GM23338 (cell line): ENCODE measurements at regions not wholly inside any gene's neighbourhood (a gene's known extent, or its start where the extent isn't known, plus 50 kb on each side); places are given as distances from the start of the nearest gene placed in this dataset.
A peak's percentile ranks its signal among the peaks of the same experiment; 100 is the strongest.

ENCODE experiments used
- ATAC-seq: fragments of 200-7000 bp; cut with Tn5 transposase; 3 replicates; pipeline ENCODE4 v1.9.1; 2020
- DNase-seq: peaks from one replicate; pipeline ENCODE4 v3.0.0-alpha.2; 2015; ENCODE audit warnings: low spot score
- H2AFZ ChIP-seq: fragments of 200-600 bp; sonication (generic); 2 replicates; pipeline ENCODE4 v1.8.0; 2016; ENCODE audit warnings: antibody characterized with exemption, mild to moderate bottlenecking, moderate library complexity
- H3F3A ChIP-seq: fragments of 200-600 bp; sonication (generic); replicated peaks from 2 replicates; pipeline ENCODE4 v1.8.0; 2017; ENCODE audit warnings: antibody characterized with exemption, mixed run types, low read depth
- H3K27ac ChIP-seq: fragments of 200-600 bp; sonication (generic); 2 replicates; pipeline ENCODE4 v1.6.1; 2016; ENCODE audit warnings: low read depth
- H3K27me3 ChIP-seq: fragments of 200-600 bp; sonication (generic); 2 replicates; pipeline ENCODE4 v1.8.0; 2016; ENCODE audit warnings: mild to moderate bottlenecking, mixed run types, moderate library complexity; ENCODE audit not compliant: insufficient read depth
- H3K36me3 ChIP-seq: fragments of 200-600 bp; sonication (generic); 2 replicates; pipeline ENCODE4 v1.8.0; 2016; ENCODE audit warnings: mild to moderate bottlenecking; ENCODE audit not compliant: insufficient read depth
- H3K4me1 ChIP-seq: fragments of 200-600 bp; sonication (generic); 2 replicates; pipeline ENCODE4 v1.8.0; 2016; ENCODE audit warnings: mild to moderate bottlenecking, moderate library complexity; ENCODE audit not compliant: insufficient read depth
- H3K4me2 ChIP-seq: fragments of 200-600 bp; sonication (generic); 2 replicates; pipeline ENCODE4 v1.7.1; 2017; ENCODE audit warnings: mixed run types
- H3K4me3 ChIP-seq: fragments of 200-600 bp; sonication (generic); 2 replicates; pipeline ENCODE4 v1.6.1; 2016; ENCODE audit warnings: mixed run types
- H3K79me2 ChIP-seq: fragments of 200-600 bp; sonication (generic); replicated peaks from 2 replicates; pipeline ENCODE4 v1.8.0; 2017; ENCODE audit warnings: mild to moderate bottlenecking; ENCODE audit not compliant: insufficient read depth
- H3K9me2 ChIP-seq: fragments of 200-600 bp; sonication (generic); 2 replicates; pipeline ENCODE4 v1.8.0; 2017; ENCODE audit not compliant: insufficient read depth
- H4K20me1 ChIP-seq: fragments of 200-600 bp; sonication (generic); replicated peaks from 2 replicates; pipeline ENCODE4 v1.8.0; 2017; ENCODE audit warnings: mild to moderate bottlenecking; ENCODE audit not compliant: insufficient read depth
- H3K27ac Mint-ChIP-seq: 2 replicates; pipeline ENCODE4 v1.8.0; 2020; ENCODE audit warnings: inconsistent platforms, mild to moderate bottlenecking, moderate library complexity, mixed read lengths
- H3K27me3 Mint-ChIP-seq: 3 replicates; pipeline ENCODE4 v1.8.0; 2022; ENCODE audit warnings: low read depth, mild to moderate bottlenecking, moderate library complexity, mixed read lengths, inconsistent platforms; ENCODE audit not compliant: insufficient read depth, poor library complexity
- H3K36me3 Mint-ChIP-seq: 3 replicates; pipeline ENCODE4 v1.8.0; 2021; ENCODE audit warnings: low read depth, mild to moderate bottlenecking, inconsistent platforms, moderate library complexity, mixed read lengths
- H3K4me1 Mint-ChIP-seq: 3 replicates; pipeline ENCODE4 v1.8.0; 2020; ENCODE audit warnings: mild to moderate bottlenecking, inconsistent platforms, mixed read lengths
- H3K4me3 Mint-ChIP-seq: 3 replicates; pipeline ENCODE4 v1.8.0; 2021; ENCODE audit warnings: moderate library complexity, mild to moderate bottlenecking, inconsistent platforms, mixed read lengths
- H3K9me3 Mint-ChIP-seq: 3 replicates; pipeline ENCODE4 v1.8.0; 2020; ENCODE audit warnings: moderate library complexity, mild to moderate bottlenecking, inconsistent platforms, mixed read lengths
- CREB1 ChIP-seq: fragments of 250-450 bp; sonication (Bioruptor Pico); IDR thresholded peaks from 2 replicates; pipeline ENCODE4 v1.5.0; 2020; ENCODE audit warnings: low read depth, mild to moderate bottlenecking, moderate library complexity
- EZH2 ChIP-seq: fragments of 200-600 bp; sonication (generic); IDR thresholded peaks from one replicate; pipeline ENCODE4 v1.8.0; 2017; ENCODE audit warnings: antibody characterized with exemption, mild to moderate bottlenecking, low read depth; ENCODE audit not compliant: unreplicated experiment
- NANOG ChIP-seq: IDR thresholded peaks from 2 replicates; pipeline ENCODE4 v1.6.1; 2016; ENCODE audit warnings: antibody characterized with exemption, borderline replicate concordance
- POLR2AphosphoS5 ChIP-seq: IDR thresholded peaks from 2 replicates; pipeline ENCODE4 v1.6.1; 2016; ENCODE audit warnings: antibody characterized with exemption, low read depth
- ZNF331 ChIP-seq: fragments of 250-450 bp; sonication (Bioruptor Pico); IDR thresholded peaks from 2 replicates; pipeline ENCODE4 v1.5.0; 2020; ENCODE audit warnings: low read depth, mild to moderate bottlenecking, moderate library complexity
- TF ChIP-seq, protein P1 (sequence below), 2 experiments: fragments of 200-600 bp in 1 of 2; sonication (generic) in 1 of 2; conservative IDR thresholded peaks; 2 replicates each; pipeline versions ENCODE4 v1.5.1 to v1.6.1; 2016 to 2017; ENCODE audit warnings: antibody characterized with exemption in 2 of 2, low read depth in 2 of 2, mild to moderate bottlenecking in 2 of 2, moderate library complexity in 1 of 2
- TF ChIP-seq, protein P2 (sequence below): IDR thresholded peaks from 2 replicates; pipeline ENCODE4 v1.6.1; 2016; ENCODE audit warnings: antibody characterized with exemption
- TF ChIP-seq, protein P3 (sequence below): fragments of 250-450 bp; sonication (Bioruptor Pico); IDR thresholded peaks from 2 replicates; pipeline ENCODE4 v1.5.0; 2020; ENCODE audit warnings: mild to moderate bottlenecking, moderate library complexity

DNA sequence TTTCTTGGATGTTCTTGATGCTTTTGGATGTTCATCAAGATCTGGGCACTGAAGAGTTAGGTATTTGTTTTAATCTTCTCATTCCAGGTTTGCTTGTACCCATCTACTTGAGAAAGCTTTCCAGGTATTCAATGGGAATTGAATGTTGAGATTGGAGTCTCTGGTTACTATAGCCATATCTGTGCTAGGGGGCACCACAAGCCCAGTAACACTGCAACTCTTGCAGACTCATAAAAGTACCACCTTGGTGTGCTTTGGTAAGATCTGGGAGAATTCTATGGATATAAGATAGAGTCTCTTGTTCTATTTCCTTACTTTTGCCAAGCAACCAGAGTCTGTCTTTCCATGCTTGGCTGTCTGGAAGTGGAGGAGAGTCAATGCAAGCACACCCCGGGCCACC lies 518.9 kb upstream of the VRK2 start:
- Histone ChIP-seq H3K79me2 (no peaks in the 10 kb centered on the region), H3K27ac (no peak overlapping the region), H3K9me2 (no peaks in the 10 kb centered on the region), H2AFZ (no peak overlapping the region), H4K20me1 (no peaks in the 10 kb centered on the region), H3K4me2 (no peak overlapping the region), H3K4me1 (no peaks in the 10 kb centered on the region), H3F3A (no peaks in the 10 kb centered on the region), H3K36me3 (no peaks in the 10 kb centered on the region), H3K27me3 (no peaks in the 10 kb centered on the region), H3K4me3 (no peak overlapping the region)
- DNase-seq (peak; percentile 8), ATAC-seq (no peak; the same call in 2 of the 3 replicates)
- Mint-ChIP-seq H3K27me3 (no peaks in the 10 kb centered on the region), H3K4me3 (no peak overlapping the region), H3K4me1 (no peaks in the 10 kb centered on the region), H3K9me3 (no peaks in the 10 kb centered on the region; the same call in 2 of the 3 replicates), H3K36me3 (no peaks in the 10 kb centered on the region), H3K27ac (no peak overlapping the region)
- TF ChIP-seq, protein P1, sequence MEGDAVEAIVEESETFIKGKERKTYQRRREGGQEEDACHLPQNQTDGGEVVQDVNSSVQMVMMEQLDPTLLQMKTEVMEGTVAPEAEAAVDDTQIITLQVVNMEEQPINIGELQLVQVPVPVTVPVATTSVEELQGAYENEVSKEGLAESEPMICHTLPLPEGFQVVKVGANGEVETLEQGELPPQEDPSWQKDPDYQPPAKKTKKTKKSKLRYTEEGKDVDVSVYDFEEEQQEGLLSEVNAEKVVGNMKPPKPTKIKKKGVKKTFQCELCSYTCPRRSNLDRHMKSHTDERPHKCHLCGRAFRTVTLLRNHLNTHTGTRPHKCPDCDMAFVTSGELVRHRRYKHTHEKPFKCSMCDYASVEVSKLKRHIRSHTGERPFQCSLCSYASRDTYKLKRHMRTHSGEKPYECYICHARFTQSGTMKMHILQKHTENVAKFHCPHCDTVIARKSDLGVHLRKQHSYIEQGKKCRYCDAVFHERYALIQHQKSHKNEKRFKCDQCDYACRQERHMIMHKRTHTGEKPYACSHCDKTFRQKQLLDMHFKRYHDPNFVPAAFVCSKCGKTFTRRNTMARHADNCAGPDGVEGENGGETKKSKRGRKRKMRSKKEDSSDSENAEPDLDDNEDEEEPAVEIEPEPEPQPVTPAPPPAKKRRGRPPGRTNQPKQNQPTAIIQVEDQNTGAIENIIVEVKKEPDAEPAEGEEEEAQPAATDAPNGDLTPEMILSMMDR (conservative IDR thresholded peaks at IDR 0.05; ENCODE audit: low read depth in 2 of 2): peak; percentile 29 to 56; a peak in 3 of 4 replicates
- TF ChIP-seq, protein P2, sequence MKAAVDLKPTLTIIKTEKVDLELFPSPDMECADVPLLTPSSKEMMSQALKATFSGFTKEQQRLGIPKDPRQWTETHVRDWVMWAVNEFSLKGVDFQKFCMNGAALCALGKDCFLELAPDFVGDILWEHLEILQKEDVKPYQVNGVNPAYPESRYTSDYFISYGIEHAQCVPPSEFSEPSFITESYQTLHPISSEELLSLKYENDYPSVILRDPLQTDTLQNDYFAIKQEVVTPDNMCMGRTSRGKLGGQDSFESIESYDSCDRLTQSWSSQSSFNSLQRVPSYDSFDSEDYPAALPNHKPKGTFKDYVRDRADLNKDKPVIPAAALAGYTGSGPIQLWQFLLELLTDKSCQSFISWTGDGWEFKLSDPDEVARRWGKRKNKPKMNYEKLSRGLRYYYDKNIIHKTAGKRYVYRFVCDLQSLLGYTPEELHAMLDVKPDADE: no peak
- TF ChIP-seq CREB1 (CRISPR knock-in tag) (no peak), EZH2 (no peak)

DNA sequence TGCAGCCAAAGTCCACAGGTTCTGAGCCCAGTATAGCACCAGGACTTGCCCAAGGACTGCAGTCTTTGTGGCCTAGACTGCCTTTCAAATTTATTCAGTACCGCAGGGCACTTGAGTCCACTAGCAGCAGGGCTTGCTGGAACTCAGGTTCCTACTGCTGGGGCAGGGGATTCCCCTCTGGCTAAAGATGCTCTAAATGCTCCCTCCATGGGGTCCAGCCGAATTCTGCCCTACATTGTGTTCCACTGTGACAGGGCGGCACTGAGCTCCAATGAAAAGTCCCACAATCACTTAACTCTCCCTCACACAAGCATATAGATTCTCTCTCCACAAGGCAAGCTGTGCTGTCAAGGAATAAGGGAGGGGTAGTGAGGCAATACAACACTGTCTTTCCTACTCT lies 518.1 kb upstream of the VRK2 start:
- H3K36me3 ChIP-seq: no peaks in the 10 kb centered on the region
- no peaks in the 10 kb centered on the region for H3K9me2 ChIP-seq
- no peak overlapping the region for H3K4me3 ChIP-seq
- peak; percentile 78 for ATAC-seq
- H3K27ac ChIP-seq: no peak overlapping the region
- H3K9me3 Mint-ChIP-seq: no peaks in the 10 kb centered on the region; the same call in 2 of the 3 replicates
- no peak overlapping the region for H3K4me2 ChIP-seq
- TF ChIP-seq, protein P3, sequence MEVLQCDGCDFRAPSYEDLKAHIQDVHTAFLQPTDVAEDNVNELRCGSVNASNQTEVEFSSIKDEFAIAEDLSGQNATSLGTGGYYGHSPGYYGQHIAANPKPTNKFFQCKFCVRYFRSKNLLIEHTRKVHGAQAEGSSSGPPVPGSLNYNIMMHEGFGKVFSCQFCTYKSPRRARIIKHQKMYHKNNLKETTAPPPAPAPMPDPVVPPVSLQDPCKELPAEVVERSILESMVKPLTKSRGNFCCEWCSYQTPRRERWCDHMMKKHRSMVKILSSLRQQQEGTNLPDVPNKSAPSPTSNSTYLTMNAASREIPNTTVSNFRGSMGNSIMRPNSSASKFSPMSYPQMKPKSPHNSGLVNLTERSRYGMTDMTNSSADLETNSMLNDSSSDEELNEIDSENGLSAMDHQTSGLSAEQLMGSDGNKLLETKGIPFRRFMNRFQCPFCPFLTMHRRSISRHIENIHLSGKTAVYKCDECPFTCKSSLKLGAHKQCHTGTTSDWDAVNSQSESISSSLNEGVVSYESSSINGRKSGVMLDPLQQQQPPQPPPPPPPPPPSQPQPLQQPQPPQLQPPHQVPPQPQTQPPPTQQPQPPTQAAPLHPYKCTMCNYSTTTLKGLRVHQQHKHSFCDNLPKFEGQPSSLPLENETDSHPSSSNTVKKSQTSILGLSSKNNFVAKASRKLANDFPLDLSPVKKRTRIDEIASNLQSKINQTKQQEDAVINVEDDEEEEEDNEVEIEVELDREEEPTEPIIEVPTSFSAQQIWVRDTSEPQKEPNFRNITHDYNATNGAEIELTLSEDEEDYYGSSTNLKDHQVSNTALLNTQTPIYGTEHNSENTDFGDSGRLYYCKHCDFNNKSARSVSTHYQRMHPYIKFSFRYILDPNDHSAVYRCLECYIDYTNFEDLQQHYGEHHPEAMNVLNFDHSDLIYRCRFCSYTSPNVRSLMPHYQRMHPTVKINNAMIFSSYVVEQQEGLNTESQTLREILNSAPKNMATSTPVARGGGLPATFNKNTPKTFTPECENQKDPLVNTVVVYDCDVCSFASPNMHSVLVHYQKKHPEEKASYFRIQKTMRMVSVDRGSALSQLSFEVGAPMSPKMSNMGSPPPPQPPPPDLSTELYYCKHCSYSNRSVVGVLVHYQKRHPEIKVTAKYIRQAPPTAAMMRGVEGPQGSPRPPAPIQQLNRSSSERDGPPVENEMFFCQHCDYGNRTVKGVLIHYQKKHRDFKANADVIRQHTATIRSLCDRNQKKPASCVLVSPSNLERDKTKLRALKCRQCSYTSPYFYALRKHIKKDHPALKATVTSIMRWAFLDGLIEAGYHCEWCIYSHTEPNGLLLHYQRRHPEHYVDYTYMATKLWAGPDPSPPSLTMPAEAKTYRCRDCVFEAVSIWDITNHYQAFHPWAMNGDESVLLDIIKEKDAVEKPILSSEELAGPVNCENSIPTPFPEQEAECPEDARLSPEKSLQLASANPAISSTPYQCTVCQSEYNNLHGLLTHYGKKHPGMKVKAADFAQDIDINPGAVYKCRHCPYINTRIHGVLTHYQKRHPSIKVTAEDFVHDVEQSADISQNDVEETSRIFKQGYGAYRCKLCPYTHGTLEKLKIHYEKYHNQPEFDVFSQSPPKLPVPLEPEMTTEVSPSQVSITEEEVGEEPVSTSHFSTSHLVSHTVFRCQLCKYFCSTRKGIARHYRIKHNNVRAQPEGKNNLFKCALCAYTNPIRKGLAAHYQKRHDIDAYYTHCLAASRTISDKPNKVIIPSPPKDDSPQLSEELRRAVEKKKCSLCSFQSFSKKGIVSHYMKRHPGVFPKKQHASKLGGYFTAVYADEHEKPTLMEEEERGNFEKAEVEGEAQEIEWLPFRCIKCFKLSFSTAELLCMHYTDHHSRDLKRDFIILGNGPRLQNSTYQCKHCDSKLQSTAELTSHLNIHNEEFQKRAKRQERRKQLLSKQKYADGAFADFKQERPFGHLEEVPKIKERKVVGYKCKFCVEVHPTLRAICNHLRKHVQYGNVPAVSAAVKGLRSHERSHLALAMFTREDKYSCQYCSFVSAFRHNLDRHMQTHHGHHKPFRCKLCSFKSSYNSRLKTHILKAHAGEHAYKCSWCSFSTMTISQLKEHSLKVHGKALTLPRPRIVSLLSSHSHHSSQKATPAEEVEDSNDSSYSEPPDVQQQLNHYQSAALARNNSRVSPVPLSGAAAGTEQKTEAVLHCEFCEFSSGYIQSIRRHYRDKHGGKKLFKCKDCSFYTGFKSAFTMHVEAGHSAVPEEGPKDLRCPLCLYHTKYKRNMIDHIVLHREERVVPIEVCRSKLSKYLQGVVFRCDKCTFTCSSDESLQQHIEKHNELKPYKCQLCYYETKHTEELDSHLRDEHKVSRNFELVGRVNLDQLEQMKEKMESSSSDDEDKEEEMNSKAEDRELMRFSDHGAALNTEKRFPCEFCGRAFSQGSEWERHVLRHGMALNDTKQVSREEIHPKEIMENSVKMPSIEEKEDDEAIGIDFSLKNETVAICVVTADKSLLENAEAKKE: no peak
- TF ChIP-seq, protein P2: no peak
- TF ChIP-seq ZNF331 (CRISPR knock-in tag) (no peak), NANOG (no peak), CREB1 (CRISPR knock-in tag) (no peak), POLR2AphosphoS5 (no peak)
- TF ChIP-seq, protein P1 (conservative IDR thresholded peaks at IDR 0.05; ENCODE audit: low read depth in 2 of 2): no peak
- H3F3A ChIP-seq: no peaks in the 10 kb centered on the region
- no peaks in the 10 kb centered on the region for H3K79me2 ChIP-seq
- H2AFZ ChIP-seq: peak overlapping the region; percentile 48; the same call in 1 of the 2 replicates
- H3K4me1 Mint-ChIP-seq: no peaks in the 10 kb centered on the region
- no peak overlapping the region for H3K4me3 Mint-ChIP-seq
- no peaks in the 10 kb centered on the region for H3K27me3 Mint-ChIP-seq
- H3K36me3 Mint-ChIP-seq: no peaks in the 10 kb centered on the region
- H3K27ac Mint-ChIP-seq: no peak overlapping the region
- no peak for DNase-seq
- H4K20me1 ChIP-seq: no peaks in the 10 kb centered on the region
- no peaks in the 10 kb centered on the region for H3K4me1 ChIP-seq
- no peaks in the 10 kb centered on the region for H3K27me3 ChIP-seq
